Coronary artery (tissue), 2 donors: ENCODE measurements at regions not wholly inside any gene's neighbourhood (a gene's known extent, or its start where the extent isn't known, plus 50 kb on each side); places are given as distances from the start of the nearest gene placed in this dataset.
A peak's percentile ranks its signal among the peaks of the same experiment; 100 is the strongest.
"Not testable (repeated sequence)": the region's sequence is repeated elsewhere in the genome, so short reads cannot be mapped to it uniquely, and the experiment has no call there.

Source experiments
- DNase-seq: peaks from one replicate; pipeline ENCODE4 v3.0.0-alpha.2; 2017; ENCODE audit warnings: low spot score
- H3K27ac ChIP-seq, 2 donors: fragments of 200-600 bp; sonication (generic); one replicate each; pipeline ENCODE4 v1.5.1; 2016 to 2019
- H3K4me3 ChIP-seq: fragments of 200-600 bp; sonication (generic); 2 replicates; pipeline ENCODE4 v1.5.1; 2016; ENCODE audit warnings: mild to moderate bottlenecking, moderate library complexity
- TF ChIP-seq, protein P1 (sequence below): fragments of 200-600 bp; sonication (generic); IDR thresholded peaks from one replicate; pipeline ENCODE4 v1.5.1; 2019; ENCODE audit warnings: antibody characterized with exemption

DNA sequence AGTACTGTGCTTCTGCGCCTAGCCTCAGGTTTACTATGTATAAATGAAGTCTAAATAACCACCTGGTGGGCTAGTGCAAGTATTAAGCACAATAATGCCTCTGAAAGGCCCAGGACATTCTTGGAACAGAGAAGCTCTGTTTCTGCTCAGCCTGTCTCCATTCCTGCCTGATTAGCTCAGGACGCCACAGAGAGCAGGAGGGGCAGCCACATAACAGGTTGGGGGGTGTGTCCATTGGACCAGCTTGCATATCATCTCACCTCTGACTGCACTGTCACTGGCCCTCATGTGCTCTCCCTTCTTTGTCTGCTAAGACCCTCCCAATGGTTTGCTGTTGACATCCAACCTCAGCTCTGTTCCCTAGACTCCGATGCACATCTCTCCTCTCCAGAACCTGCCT lies 52.8 kb upstream of the IKZF1 start:
- DNase-seq = no peak
- H3K4me3 ChIP-seq = no peak overlapping the region
- TF ChIP-seq, protein P1, sequence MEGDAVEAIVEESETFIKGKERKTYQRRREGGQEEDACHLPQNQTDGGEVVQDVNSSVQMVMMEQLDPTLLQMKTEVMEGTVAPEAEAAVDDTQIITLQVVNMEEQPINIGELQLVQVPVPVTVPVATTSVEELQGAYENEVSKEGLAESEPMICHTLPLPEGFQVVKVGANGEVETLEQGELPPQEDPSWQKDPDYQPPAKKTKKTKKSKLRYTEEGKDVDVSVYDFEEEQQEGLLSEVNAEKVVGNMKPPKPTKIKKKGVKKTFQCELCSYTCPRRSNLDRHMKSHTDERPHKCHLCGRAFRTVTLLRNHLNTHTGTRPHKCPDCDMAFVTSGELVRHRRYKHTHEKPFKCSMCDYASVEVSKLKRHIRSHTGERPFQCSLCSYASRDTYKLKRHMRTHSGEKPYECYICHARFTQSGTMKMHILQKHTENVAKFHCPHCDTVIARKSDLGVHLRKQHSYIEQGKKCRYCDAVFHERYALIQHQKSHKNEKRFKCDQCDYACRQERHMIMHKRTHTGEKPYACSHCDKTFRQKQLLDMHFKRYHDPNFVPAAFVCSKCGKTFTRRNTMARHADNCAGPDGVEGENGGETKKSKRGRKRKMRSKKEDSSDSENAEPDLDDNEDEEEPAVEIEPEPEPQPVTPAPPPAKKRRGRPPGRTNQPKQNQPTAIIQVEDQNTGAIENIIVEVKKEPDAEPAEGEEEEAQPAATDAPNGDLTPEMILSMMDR = no peak
- no peak overlapping the region for H3K27ac ChIP-seq

DNA sequence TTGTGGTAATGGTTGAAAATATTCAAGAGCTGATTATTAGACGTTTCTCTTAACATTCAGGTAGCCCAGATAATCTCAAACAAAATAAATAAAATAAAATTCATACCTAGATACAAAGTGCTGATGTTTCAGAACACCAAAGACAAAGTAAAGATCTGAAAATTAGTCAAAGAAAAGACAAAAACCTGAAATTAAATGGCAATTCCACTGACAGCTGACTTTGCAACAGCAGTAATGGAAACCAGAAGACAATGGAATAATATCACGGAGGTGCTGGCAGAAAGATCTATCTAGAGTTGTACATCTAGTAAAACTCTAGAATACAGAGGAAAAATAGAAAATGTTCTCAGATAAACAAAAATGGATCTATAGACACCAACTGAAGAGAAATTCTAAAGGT lies 58.0 kb upstream of the IKZF1 start:
- Histone ChIP-seq H3K4me3 (no peak overlapping the region), H3K27ac (no peak overlapping the region)
- TF ChIP-seq, protein P1 = no peak
- no peak for DNase-seq

DNA sequence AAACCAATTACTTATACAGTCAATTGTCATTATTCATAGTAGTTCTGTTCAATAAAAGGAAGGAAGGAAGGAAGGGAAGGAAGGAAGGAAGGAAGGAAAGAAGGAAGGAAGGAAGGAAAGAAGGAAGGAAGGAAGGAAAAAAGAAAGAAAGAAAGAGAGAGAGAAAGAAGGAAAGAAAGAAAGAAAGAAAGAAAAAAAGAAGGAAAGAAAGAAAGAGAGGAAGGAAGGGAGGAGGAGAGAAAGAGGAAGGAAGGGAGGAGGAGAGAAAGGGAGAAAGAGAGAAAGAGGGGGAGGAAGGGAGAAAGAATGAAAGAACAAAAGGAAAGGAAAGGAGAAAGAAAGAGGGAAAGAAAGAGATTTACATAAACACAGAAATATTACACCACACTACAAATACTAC lies 62.4 kb upstream of the IKZF1 start:
- H3K4me3 ChIP-seq, DNase-seq, H3K27ac ChIP-seq: not testable (repeated sequence)

DNA sequence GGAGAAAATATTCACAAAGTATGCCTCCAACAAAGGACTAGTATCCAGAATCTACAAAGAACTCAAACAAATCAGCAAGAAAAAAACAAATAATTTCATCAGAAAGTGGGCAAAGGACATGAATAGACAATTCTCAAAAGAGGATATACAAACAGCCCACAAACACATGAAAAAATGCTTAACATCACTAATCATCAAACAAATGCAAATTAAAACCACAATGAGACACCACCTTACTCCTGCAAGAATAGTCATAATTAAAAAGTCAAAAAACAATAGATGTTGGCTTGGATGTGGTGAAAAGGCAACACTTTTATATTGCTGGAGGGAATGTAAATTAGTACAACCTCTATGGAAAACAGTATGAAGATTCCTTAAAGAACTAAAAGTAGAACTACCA lies 63.8 kb upstream of the IKZF1 start:
- H3K27ac ChIP-seq, H3K4me3 ChIP-seq, DNase-seq: not testable (repeated sequence)

DNA sequence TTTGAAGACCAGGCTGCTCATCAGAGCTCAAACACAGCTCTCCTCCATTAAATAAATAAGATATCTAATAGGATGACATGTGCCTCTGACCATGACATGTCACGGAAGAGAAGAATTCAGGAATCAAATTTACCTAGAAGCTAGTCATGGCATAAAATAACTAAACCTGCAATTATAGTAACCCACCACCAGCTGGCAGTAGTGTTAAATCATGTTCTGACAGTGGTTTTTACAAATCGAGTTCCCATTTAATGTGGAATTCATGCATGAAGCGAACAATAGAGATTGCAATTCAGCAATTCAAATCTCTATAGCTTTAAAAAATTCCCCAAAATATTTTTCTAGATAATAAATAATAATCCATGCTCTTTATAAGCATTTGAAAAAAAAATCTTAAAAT lies 74.6 kb upstream of the IKZF1 start:
- no peak for DNase-seq
- TF ChIP-seq, protein P1 = no peak
- Histone ChIP-seq H3K27ac (no peak overlapping the region), H3K4me3 (no peak overlapping the region)

DNA sequence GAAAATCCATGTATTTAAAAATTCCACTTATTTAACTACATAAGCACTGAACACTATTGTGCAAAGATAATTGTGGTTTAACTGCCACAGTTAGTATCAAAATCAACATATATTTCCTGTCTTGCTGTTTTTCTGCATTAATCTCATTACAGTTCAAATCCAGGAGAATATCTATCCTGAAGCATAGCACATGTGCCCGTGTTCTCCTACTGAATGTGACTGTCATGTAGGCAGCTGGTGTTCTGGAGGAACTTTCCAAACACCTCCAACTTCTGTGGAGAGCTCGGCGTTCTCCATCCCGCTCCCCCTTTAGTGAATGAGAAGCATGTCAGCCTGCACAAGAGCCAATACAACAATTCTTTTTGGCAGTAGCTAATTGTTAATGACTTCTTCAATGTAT lies 76.4 kb upstream of the IKZF1 start:
- Histone ChIP-seq H3K4me3 (no peak overlapping the region), H3K27ac (no peak overlapping the region)
- TF ChIP-seq, protein P1 = no peak
- DNase-seq = no peak

DNA sequence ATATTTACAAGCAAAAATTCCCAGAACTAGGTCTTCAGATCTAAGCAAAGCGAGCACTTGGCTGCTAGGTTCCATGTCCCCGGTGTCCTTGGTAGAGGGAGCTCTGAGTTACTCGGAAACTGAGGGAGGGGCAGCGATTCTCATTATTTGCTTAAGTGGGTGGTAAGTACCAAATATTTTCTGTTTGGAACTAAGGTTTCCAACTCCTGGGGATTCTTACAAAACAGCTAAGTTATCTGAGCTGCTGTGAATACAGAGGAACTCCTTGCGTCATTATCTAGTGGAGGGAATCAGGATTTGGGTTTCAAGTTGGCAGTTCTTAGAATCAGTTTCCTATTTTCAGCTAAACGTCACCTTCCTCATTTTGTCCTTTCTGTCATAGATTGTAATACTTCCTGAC lies 76.8 kb upstream of the IKZF1 start:
- TF ChIP-seq, protein P1 = no peak
- Histone ChIP-seq H3K4me3 (no peak overlapping the region), H3K27ac (no peak overlapping the region)
- DNase-seq = peak; percentile 24

DNA sequence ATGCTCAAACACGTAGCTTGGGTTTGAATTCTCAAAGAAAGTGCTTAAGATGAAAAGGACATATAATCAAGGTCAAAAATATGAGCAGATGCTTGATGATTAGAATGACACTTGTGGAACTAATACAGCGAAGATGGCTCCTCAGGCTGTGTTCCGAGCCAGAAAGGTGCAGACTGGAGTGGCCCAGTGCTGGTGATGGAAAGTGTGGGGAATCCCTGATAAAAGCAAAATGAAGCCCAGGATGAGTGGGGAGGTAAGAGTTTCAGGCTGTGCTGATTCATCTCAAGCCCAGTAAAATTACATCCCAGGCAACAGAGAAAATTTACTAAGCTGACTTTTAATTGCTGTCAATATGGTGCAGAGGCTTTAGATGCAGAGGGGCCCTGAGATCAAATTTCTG lies 77.8 kb upstream of the IKZF1 start:
- no peak overlapping the region for H3K27ac ChIP-seq
- H3K4me3 ChIP-seq = no peak overlapping the region
- TF ChIP-seq, protein P1 = no peak
- no peak for DNase-seq
